ENCODE measurements at regions not wholly inside any gene's neighbourhood (a gene's known extent, or its start where the extent isn't known, plus 50 kb on each side); places are given as distances from the start of the nearest gene placed in this dataset.

DNA sequence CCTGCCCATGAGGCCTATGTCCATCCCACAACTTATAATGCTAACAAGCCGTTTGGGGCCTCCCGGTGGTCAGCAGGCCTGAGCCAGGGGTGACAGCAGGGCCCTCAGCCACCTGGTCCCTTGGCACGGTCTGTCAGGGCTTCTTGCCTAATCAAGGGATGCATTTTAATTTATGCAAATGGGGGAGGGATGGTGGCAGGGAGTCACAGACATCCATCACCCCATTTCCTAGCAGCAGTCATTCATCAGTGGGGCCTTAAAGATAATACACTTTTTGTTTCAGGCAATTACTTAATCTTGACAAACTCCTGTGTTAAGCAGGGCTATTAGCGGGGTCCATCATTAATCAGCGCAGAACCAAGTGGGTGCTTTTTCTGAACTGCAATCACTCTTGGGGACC, 174.5 kb downstream of the GLI2 start:
- DNase-seq (ENCODE audit: low spot score) = no peak

GRCh38 chr2:120910956-120911951, 175.6 kb downstream of the GLI2 start:
- DNase-seq (ENCODE audit: low spot score) = no peak
- TF ChIP-seq, protein P1, sequence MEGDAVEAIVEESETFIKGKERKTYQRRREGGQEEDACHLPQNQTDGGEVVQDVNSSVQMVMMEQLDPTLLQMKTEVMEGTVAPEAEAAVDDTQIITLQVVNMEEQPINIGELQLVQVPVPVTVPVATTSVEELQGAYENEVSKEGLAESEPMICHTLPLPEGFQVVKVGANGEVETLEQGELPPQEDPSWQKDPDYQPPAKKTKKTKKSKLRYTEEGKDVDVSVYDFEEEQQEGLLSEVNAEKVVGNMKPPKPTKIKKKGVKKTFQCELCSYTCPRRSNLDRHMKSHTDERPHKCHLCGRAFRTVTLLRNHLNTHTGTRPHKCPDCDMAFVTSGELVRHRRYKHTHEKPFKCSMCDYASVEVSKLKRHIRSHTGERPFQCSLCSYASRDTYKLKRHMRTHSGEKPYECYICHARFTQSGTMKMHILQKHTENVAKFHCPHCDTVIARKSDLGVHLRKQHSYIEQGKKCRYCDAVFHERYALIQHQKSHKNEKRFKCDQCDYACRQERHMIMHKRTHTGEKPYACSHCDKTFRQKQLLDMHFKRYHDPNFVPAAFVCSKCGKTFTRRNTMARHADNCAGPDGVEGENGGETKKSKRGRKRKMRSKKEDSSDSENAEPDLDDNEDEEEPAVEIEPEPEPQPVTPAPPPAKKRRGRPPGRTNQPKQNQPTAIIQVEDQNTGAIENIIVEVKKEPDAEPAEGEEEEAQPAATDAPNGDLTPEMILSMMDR (IDR thresholded peaks at IDR 0.05; ENCODE audit: borderline replicate concordance, control extremely low read depth, extremely low read depth, insufficient read depth, missing control alignments) = no peak
- in situ Hi-C loops (cut with MboI; ENCODE audit: low sequenced_read_pairs, unreplicated experiment) = no loop called here

More for the DNA sequence above, 174.5 kb downstream of the GLI2 start:
- in situ Hi-C loops (cut with MboI; ENCODE audit: low sequenced_read_pairs, unreplicated experiment) = no loop called here
- TF ChIP-seq, protein P1 (IDR thresholded peaks at IDR 0.05; ENCODE audit: borderline replicate concordance, control extremely low read depth, extremely low read depth, insufficient read depth, missing control alignments) = no peak

DNA sequence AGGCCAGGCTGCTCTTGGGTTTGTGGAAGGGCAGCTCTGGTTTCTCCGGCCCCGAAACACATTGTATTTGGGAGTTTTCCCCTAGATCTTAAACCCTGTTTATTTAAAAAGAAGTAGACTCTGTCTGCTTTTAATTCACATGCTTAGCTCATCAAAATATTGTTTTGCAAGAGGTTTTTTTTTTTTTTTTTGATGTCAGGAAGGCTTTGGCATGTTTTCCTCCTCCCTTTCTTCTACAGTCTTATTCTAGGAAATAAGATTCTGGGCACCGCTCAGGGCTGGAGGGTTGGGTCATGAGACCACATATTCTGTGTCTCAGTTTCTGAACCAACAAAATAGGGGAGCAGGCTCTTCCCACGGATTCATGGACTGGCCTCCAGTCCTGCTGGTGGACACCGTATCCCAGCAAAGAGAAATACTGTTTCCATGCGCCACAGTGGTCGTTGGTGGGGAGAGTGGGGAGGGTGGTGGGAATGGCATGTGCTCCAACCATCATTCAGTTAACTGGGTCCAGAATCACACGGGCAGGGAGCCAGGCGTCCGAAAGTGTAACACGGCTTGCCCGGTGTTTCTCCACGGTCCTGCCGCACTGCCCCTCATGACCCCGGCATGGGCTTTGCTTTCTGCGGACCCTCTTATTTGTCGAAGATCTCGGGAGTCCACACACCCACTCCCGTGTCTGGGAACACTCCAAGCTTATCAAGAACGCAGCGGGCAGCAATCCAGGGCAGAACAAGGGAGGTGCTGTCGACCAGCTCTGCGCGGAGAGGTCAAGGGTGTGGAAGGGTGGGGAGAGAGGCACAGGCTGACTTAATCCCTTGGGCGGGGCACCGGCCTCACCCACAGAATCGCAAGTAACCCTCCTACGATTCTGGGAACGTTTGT, 176.7 kb downstream of the GLI2 start:
- no peak for DNase-seq (ENCODE audit: low spot score)
- TF ChIP-seq, protein P1 (IDR thresholded peaks at IDR 0.05; ENCODE audit: borderline replicate concordance, control extremely low read depth, extremely low read depth, insufficient read depth, missing control alignments) = no peak
- in situ Hi-C loops (cut with MboI; ENCODE audit: low sequenced_read_pairs, unreplicated experiment) = no loop called here

- TF ChIP-seq, protein P1 (IDR thresholded peaks at IDR 0.05; ENCODE audit: borderline replicate concordance, control extremely low read depth, extremely low read depth, insufficient read depth, missing control alignments) = no peak
- no peak for DNase-seq (ENCODE audit: low spot score)
- in situ Hi-C loops (cut with MboI; ENCODE audit: low sequenced_read_pairs, unreplicated experiment) = no loop called here
Measured at GRCh38 chr2:120913972-120914838, 178.5 kb downstream of the GLI2 start.

DNA sequence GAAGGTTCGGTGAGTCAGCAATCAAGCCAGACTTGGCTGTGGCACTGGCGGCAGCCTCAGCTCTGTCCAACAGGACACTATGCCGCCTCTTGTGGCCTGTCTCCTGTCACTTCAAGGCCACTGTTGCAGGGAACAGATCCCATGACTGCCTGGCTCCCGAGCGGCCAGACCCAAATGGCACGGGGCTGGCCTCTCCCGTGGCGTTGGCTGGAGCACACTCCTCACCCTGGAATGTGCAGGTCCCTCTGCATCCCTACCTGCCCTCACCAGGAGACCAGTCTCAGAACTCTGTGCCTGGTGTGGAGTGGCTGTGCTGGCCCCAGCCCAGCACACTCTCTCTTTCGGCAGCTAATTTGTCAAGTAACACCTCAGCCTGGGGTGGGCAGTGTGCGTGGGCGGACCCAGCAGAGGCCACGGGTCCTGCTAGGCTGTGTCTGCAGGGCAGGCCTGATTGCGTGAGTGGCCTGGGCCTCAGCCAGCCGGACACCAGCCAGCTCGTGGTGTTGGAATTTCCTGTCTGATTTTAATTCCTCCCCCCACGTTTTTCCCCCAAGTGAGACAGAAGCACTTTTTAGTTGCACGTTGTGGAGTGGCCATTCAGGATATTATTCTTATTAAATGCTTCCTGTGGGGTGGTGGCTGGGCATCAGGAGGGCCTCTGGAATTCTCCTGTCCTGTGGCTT, 179.3 kb downstream of the GLI2 start:
- in situ Hi-C loops (cut with MboI; ENCODE audit: low sequenced_read_pairs, unreplicated experiment) = no loop called here
- no peak for DNase-seq (ENCODE audit: low spot score)
- TF ChIP-seq, protein P1 (IDR thresholded peaks at IDR 0.05; ENCODE audit: borderline replicate concordance, control extremely low read depth, extremely low read depth, insufficient read depth, missing control alignments) = no peak
